ENCODE measurements at regions not wholly inside any gene's neighbourhood (a gene's known extent, or its start where the extent isn't known, plus 50 kb on each side); places are given as distances from the start of the nearest gene placed in this dataset.

DNA sequence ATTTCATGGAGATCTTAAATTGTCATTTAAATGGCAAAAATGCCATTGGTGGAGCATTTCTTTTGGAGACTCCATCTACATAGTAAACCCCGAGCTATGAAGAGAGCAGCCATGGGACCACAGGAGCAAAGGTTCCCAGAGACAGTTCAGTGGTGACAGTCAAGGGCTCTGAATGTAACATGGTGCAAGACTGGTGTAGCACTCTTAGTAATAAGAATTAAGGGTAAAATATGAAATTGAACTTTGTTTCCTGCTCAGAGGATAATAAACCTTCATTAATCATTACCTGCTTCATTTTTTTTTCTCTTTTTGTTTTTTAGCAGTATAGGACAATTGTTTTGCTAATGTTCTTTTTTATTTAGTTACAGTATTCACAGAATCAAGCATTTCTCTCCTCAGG is 717.5 kb upstream of the POM121L12 start:
- DNase-seq (ENCODE audit: low read depth), result no peak
- TF ChIP-seq CTCF (IDR thresholded peaks at IDR 0.05; ENCODE audit: insufficient read depth, low read depth, low read length, missing control alignments), result no peak
- H3K4me3 ChIP-seq (ENCODE audit: low read length), result no peak overlapping the region

DNA sequence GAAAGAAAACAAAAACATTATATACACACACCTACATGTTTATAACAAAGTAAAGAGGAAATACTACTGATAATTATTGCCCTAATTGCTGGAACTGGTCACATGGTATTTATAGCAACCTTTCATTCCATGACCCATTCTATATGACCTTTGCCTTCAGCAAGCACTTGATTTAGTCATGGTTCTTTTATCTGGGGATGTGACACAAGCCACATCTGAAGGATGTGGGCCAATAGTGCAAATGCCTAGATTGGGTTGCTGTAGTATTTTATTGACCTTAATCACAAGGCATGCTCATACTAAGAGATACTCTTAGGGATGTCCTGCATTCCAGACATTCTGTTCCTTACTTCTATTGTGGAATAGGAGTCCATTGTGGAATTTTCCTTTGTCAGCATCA is 723.5 kb upstream of the POM121L12 start:
- no peak for TF ChIP-seq CTCF (IDR thresholded peaks at IDR 0.05; ENCODE audit: insufficient read depth, low read depth, low read length, missing control alignments)
- no peak for DNase-seq (ENCODE audit: low read depth)
- no peak overlapping the region for H3K4me3 ChIP-seq (ENCODE audit: low read length)

DNA sequence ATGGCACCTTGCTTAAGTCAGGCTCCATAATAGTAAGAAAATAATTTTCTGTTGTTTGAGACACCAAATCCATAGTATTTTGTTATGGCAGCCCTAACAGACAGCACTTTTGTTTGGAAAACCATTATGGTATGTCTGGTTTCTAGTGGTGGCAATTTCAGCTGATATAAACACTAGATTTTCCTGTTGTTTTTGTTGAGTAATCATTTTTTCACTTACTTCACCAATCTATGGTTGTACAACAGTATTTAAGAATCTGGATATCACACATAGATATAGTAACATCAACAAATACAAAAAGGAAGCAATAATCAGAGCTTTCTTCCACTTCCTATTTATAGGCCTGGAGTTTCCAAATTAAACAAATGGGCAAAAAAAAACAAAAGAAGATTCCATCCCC is 725.8 kb upstream of the POM121L12 start:
- H3K4me3 ChIP-seq (ENCODE audit: low read length), result no peak overlapping the region
- no peak for TF ChIP-seq CTCF (IDR thresholded peaks at IDR 0.05; ENCODE audit: insufficient read depth, low read depth, low read length, missing control alignments)
- no peak for DNase-seq (ENCODE audit: low read depth)

DNA sequence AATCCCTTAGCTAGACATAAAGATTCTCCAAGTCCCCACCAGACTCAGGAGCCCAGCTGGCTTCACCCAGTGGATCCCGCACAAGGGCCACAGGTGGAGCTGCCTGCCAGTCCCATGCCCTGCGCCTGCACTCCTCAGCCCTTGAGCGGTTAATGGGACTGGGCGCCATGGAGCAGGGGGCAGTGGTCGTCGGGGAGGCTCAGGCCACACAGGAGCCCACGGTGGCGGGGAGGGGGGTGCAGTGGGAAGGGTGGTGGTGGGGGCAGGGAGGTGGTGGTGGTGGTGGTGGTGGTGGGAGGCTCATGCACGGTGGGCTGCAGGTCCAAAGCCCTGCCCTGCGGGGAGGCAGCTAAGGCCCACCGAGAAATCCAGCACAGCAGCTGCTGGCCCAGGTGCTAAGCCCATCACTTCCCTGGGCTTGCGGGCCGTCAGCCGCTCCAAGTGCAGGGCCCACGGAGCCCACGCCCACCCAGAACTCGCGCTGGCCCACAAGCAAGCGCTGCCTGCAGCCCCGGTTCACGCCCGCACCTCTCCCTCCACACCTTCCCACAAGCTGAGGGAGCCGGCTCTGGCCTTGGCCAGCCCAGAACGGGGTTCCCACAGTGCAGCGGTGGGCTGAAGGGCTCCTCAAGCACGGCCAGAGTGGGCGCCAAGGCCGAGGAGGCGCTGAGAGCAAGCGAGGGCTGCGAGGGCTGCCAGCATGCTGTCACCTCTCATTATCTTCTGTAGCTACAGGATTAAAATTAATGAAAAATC is 732.5 kb upstream of the POM121L12 start:
- DNase-seq (ENCODE audit: low read depth), result no peak
- TF ChIP-seq CTCF (IDR thresholded peaks at IDR 0.05; ENCODE audit: insufficient read depth, low read depth, low read length, missing control alignments), result no peak

GRCh38 chr7:52297128-52297527 is 738.3 kb upstream of the POM121L12 start:
- no peak for DNase-seq (ENCODE audit: low read depth)
- no peak overlapping the region for H3K4me3 ChIP-seq (ENCODE audit: low read length)
- no peak for TF ChIP-seq CTCF (IDR thresholded peaks at IDR 0.05; ENCODE audit: insufficient read depth, low read depth, low read length, missing control alignments)

More for the DNA sequence above, 732.5 kb upstream of the POM121L12 start:
- no peak overlapping the region for H3K4me3 ChIP-seq (ENCODE audit: low read length)

- no peak for DNase-seq (ENCODE audit: low read depth)
- no peak overlapping the region for H3K4me3 ChIP-seq (ENCODE audit: low read length)
- TF ChIP-seq CTCF (IDR thresholded peaks at IDR 0.05; ENCODE audit: insufficient read depth, low read depth, low read length, missing control alignments), result no peak
These were observed 740.5 kb upstream of the POM121L12 start for GRCh38 chr7:52294942-52295341.

GRCh38 chr7:52289247-52289646 is 746.2 kb upstream of the POM121L12 start:
- H3K4me3 ChIP-seq (ENCODE audit: low read length), result no peak overlapping the region
- DNase-seq (ENCODE audit: low read depth), result no peak
- no peak for TF ChIP-seq CTCF (IDR thresholded peaks at IDR 0.05; ENCODE audit: insufficient read depth, low read depth, low read length, missing control alignments)

All from epithelial cell of esophagus (primary cell).